GM13976 (cell line): ENCODE measurements at regions not wholly inside any gene's neighbourhood (a gene's known extent, or its start where the extent isn't known, plus 50 kb on each side); places are given as distances from the start of the nearest gene placed in this dataset.
"Not testable (repeated sequence)": the region's sequence is repeated elsewhere in the genome, so short reads cannot be mapped to it uniquely, and the experiment has no call there.

Source experiments
- DNase-seq: peaks from one replicate; pipeline ENCODE4 v3.0.0; 2012; ENCODE audit warnings: low spot score
- in situ Hi-C: fragments of 300-500 bp; cut with MboI; formaldehyde crosslinking; loops from one replicate; pipeline ENCODE4 v1.12.0; 2022; ENCODE audit warnings: low sequenced_read_pairs, mixed read lengths, inconsistent platforms; ENCODE audit not compliant: unreplicated experiment
- TF ChIP-seq, protein P1 (sequence below): IDR thresholded peaks from 2 replicates; pipeline ENCODE4 v1.5.1; 2012; ENCODE audit warnings: borderline replicate concordance, mild to moderate bottlenecking; ENCODE audit not compliant: insufficient read depth; ENCODE audit errors: extremely low read depth, missing control alignments, control extremely low read depth

DNA sequence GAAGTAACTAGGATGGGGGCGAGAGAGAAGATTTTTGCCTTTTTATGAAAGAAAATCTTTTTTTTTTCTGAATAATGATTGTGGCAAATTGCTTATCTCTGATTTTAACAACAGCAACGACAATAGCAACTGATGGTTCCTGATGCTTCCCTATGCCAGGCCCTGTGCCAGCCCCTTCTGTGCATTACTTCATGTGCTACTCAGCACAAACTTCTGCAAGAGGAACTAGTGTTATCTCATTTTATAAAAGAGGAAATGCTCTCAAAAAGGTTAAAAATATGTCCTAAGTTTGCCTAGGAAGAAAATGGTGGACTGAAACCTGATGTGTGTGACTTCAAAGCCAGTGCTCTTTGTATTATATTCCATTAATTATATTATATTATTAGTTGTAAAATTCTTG is 74.0 kb upstream of the RALGAPA2 start:
- no peak for DNase-seq
- in situ Hi-C loops: no loop called here
- TF ChIP-seq, protein P1, sequence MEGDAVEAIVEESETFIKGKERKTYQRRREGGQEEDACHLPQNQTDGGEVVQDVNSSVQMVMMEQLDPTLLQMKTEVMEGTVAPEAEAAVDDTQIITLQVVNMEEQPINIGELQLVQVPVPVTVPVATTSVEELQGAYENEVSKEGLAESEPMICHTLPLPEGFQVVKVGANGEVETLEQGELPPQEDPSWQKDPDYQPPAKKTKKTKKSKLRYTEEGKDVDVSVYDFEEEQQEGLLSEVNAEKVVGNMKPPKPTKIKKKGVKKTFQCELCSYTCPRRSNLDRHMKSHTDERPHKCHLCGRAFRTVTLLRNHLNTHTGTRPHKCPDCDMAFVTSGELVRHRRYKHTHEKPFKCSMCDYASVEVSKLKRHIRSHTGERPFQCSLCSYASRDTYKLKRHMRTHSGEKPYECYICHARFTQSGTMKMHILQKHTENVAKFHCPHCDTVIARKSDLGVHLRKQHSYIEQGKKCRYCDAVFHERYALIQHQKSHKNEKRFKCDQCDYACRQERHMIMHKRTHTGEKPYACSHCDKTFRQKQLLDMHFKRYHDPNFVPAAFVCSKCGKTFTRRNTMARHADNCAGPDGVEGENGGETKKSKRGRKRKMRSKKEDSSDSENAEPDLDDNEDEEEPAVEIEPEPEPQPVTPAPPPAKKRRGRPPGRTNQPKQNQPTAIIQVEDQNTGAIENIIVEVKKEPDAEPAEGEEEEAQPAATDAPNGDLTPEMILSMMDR: no peak

DNA sequence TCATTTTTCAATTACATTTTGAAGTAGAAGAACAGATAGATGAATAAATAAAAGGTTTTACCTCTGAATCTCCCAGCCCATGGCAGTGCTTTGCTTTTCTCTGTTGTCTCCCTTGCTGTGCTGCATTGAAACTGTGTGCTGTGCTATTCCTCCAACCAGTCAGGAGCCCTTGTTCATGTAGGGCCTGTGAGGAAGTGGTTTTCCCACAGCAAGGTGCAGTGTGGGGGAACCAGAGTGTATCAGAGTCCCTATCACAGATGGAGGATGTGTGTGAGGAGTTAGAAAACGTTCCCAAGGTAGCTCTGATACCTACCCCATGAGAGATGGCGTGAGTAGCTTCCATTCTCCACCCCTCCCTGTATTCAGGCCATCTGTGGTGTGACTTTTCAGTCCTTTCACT is 72.8 kb upstream of the RALGAPA2 start:
- in situ Hi-C loops: no loop called here
- DNase-seq: no peak
- TF ChIP-seq, protein P1: no peak

DNA sequence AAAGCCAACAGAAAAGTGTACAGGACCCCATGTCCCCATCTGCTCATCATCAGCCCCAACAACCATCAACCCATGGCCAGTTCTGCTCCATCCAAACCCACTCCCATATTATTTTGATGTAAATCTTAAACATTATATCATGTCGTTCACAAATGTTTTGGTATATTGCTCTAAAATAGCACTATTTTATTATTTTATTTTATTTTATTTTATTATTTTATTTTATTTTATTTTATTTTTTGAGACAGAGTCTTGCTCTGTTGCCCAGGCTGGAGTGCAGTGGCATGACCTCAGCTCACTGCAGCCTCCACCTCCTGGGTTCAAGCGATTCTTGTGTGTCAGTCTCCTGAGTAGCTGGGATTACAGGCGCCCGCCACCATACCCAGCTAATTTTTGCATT is 72.0 kb upstream of the RALGAPA2 start:
- in situ Hi-C loops, DNase-seq: not testable (repeated sequence)

DNA sequence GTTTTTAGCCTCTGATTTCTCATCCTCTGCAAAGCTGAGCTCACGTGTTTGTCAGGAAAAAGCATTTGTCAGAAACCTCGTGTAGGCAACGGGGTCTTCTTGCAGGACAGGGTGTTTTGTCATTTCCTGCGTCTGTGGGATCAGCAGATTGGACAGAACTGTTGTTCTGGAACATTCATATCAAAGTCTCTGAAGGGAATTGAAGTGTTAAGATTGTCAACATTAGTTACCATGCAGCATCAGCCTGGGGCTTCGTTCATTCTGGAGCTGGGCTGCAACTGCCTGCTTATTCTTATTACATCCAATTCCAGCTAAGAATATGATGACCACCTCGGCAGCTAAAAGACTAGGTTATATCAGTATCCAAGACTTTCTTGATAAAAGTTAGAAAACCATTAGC is 71.0 kb upstream of the RALGAPA2 start:
- in situ Hi-C loops: no loop called here
- TF ChIP-seq, protein P1: no peak
- DNase-seq: no peak

DNA sequence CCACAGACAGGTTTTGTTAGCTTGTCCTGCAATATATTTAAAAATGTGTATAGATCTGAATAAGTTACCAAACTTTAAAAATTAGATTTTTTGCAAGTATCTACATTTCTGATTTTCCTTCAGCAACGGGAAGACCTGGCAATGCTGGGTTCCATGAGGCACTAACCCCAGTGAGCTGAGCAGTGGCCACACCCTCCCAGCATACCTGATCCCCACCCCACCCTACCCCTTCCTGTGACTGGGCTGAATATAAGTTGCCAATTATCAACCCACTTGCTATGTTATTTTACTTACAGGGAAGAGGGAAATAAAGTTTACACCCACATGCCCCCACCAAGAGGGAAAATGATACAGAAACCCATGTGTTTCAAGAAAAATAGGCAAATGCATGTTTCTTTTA is 70.3 kb upstream of the RALGAPA2 start:
- TF ChIP-seq, protein P1: no peak
- no peak for DNase-seq
- in situ Hi-C loops: no loop called here

DNA sequence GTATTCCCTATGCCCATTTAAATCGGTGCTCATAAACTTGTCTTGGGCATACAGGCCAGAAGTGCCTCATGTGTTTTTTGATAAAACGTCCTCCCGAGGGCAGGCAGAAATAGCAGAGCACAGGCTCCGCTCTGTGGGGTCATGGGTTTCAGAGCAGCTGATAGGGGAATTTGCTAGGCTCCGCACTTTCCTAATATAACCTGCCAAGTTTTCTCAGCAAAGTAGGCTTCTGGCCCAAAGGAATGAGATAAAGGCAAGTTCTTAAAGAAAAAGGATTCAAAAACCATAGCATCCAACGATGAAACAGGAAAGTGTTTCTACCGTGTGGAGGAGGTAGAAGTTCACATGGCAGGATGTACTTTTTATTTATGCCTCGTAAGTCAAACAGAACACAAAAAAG is 69.8 kb upstream of the RALGAPA2 start:
- TF ChIP-seq, protein P1: no peak
- in situ Hi-C loops: no loop called here
- DNase-seq: no peak

DNA sequence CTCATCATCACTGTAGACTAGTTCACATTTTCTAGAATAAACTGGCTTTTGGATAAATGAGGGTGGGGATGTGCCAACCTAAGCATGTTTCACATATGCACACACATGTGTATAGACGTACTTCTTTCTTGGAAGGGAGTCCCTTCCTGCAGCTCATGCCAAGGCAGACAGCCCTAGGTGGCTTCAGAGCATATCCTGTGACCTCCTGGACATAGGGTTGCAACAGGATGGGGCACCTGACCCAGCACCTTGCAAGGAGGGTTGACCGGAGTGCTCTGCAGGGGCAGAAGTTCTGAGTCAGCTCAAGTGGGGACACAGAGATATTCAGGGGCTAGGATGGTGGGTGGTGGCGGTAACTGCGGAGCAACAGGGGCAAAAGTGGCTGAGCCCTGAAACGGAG is 68.6 kb upstream of the RALGAPA2 start:
- TF ChIP-seq, protein P1: no peak
- in situ Hi-C loops: no loop called here

More for the DNA sequence above, 68.6 kb upstream of the RALGAPA2 start:
- DNase-seq: no peak
